ENCODE measurements at regions not wholly inside any gene's neighbourhood (a gene's known extent, or its start where the extent isn't known, plus 50 kb on each side); places are given as distances from the start of the nearest gene placed in this dataset.
"Not testable (repeated sequence)": the region's sequence is repeated elsewhere in the genome, so short reads cannot be mapped to it uniquely, and the experiment has no call there.

DNA sequence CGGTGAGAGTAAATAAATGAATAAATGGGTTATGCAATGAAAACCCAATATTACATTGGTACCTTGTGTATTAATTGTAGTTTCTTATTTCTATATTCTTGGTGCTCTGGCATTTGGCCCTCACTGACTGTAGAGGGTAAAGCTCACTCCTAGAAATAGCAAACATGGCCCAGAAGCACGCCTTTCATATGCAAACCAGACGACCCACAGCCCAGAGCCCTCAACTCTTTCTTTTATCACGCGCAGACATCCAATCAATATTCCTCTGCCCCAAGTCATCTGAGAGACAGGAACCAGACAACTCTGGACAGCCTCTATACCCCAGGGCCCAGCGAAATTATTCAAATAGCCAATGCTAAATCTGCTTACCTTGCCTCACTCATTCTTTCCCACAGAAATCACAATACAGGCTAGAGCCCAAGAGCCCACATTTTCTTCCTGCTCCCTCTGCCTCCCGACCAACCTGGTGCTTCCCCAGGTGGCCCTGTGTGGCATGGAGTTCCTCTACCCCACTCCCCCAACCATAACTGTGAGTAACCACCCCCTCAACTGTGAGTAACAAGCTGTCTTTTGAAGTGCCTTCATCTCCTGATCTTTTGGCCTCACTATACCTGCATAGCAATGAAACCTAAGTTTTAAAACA is 425.1 kb upstream of the SPATA31A3 start:
- H3K9me3 ChIP-seq (ENCODE audit: control insufficient read depth, insufficient read depth, low read length); in situ Hi-C loops (cut with MboI; ENCODE audit: low sequenced_read_pairs); H3K23ac ChIP-seq (ENCODE audit: low read depth, low read length); H4K8ac ChIP-seq (ENCODE audit: low read depth in 2 of 2, low read length in 2 of 2); H2BK20ac ChIP-seq (ENCODE audit: low read depth, low read length); H2BK120ac ChIP-seq (ENCODE audit: low read depth, low read length); H2AK5ac ChIP-seq (ENCODE audit: low read depth, low read length); H3K9me1 ChIP-seq (ENCODE audit: insufficient read depth, low read length); ATAC-seq (ENCODE audit: low read depth); H2BK5ac ChIP-seq (ENCODE audit: low read depth, low read length, poor library complexity, severe bottlenecking); H3K79me1 ChIP-seq (ENCODE audit: low read depth in 1 of 2, low read length in 2 of 2); DNase-seq; H2BK15ac ChIP-seq (ENCODE audit: low read depth, low read length); H3K56ac ChIP-seq (ENCODE audit: extremely low read depth, insufficient read depth, low read length); H3K14ac ChIP-seq (replicated peaks; ENCODE audit: low read depth, low read length); H3K27me3 ChIP-seq (ENCODE audit: control insufficient read depth, insufficient read depth, low read length); H3K4me3 ChIP-seq (ENCODE audit: insufficient read depth, low read depth, low read length); H4K91ac ChIP-seq (ENCODE audit: insufficient read depth, low read depth, low read length); H3K4me1 ChIP-seq (ENCODE audit: control insufficient read depth, insufficient read depth, low read length); H2AK9ac ChIP-seq (replicated peaks; ENCODE audit: low read depth, low read length, poor library complexity); BruUV-seq (replicated peaks); H3K36me3 ChIP-seq (ENCODE audit: control insufficient read depth, insufficient read depth, low read length); H3K4ac ChIP-seq (ENCODE audit: low read depth, low read length); intact Hi-C loops (cut with micrococcal nuclease); H4K20me1 ChIP-seq (ENCODE audit: insufficient read depth, low read length); CTCF ChIA-PET; H3K9ac ChIP-seq (ENCODE audit: low read depth, low read length); POLR2A ChIA-PET (ENCODE audit: unreplicated experiment); H3K4me2 ChIP-seq (ENCODE audit: low read depth, low read length); H2AFZ ChIP-seq (replicated peaks; ENCODE audit: low read length, poor library complexity); dilution Hi-C loops (cut with HindIII; ENCODE audit: low sequenced_read_pairs, unreplicated experiment); H3K27ac ChIP-seq (ENCODE audit: insufficient read depth, low read length); H3K18ac ChIP-seq (ENCODE audit: low read depth, low read length); H4K5ac ChIP-seq (ENCODE audit: low read depth, low read length): not testable (repeated sequence)
- no CpG with 5 or more reads among the region's 7 CpGs for WGBS, 2 experiments (ENCODE audit: extremely low coverage in 2 of 2, insufficient read length in 1 of 2)

- H2BK5ac ChIP-seq (ENCODE audit: low read depth, low read length, poor library complexity, severe bottlenecking); H3K18ac ChIP-seq (ENCODE audit: low read depth, low read length); H3K36me3 ChIP-seq (ENCODE audit: control insufficient read depth, insufficient read depth, low read length); dilution Hi-C loops (cut with HindIII; ENCODE audit: low sequenced_read_pairs, unreplicated experiment); H3K23ac ChIP-seq (ENCODE audit: low read depth, low read length); H2AFZ ChIP-seq (replicated peaks; ENCODE audit: low read length, poor library complexity); H4K5ac ChIP-seq (ENCODE audit: low read depth, low read length); intact Hi-C loops (cut with micrococcal nuclease); H3K9me3 ChIP-seq (ENCODE audit: control insufficient read depth, insufficient read depth, low read length); POLR2A ChIA-PET (ENCODE audit: unreplicated experiment); ATAC-seq (ENCODE audit: low read depth); H2BK120ac ChIP-seq (ENCODE audit: low read depth, low read length); H4K20me1 ChIP-seq (ENCODE audit: insufficient read depth, low read length); H3K4me2 ChIP-seq (ENCODE audit: low read depth, low read length); H3K4me1 ChIP-seq (ENCODE audit: control insufficient read depth, insufficient read depth, low read length); H2BK15ac ChIP-seq (ENCODE audit: low read depth, low read length); H3K9me1 ChIP-seq (ENCODE audit: insufficient read depth, low read length); H3K9ac ChIP-seq (ENCODE audit: low read depth, low read length); in situ Hi-C loops (cut with MboI; ENCODE audit: low sequenced_read_pairs); CTCF ChIA-PET; H4K8ac ChIP-seq (ENCODE audit: low read depth in 2 of 2, low read length in 2 of 2); H2AK5ac ChIP-seq (ENCODE audit: low read depth, low read length); H3K14ac ChIP-seq (replicated peaks; ENCODE audit: low read depth, low read length); H3K4me3 ChIP-seq (ENCODE audit: insufficient read depth, low read depth, low read length); H4K91ac ChIP-seq (ENCODE audit: insufficient read depth, low read depth, low read length); H3K56ac ChIP-seq (ENCODE audit: extremely low read depth, insufficient read depth, low read length); H3K4ac ChIP-seq (ENCODE audit: low read depth, low read length); H3K27ac ChIP-seq (ENCODE audit: insufficient read depth, low read length); H3K27me3 ChIP-seq (ENCODE audit: control insufficient read depth, insufficient read depth, low read length); H2AK9ac ChIP-seq (replicated peaks; ENCODE audit: low read depth, low read length, poor library complexity); H3K79me1 ChIP-seq (ENCODE audit: low read depth in 1 of 2, low read length in 2 of 2); DNase-seq; H2BK20ac ChIP-seq (ENCODE audit: low read depth, low read length); BruUV-seq (replicated peaks): not testable (repeated sequence)
- WGBS, 2 experiments (ENCODE audit: extremely low coverage in 2 of 2, insufficient read length in 1 of 2), result no CpG with 5 or more reads among the region's 6 CpGs
These were observed 424.3 kb upstream of the SPATA31A3 start for GRCh38 chr9:67416639-67417038.
